Thyroid gland (tissue), 4 donors: ENCODE measurements at regions not wholly inside any gene's neighbourhood (a gene's known extent, or its start where the extent isn't known, plus 50 kb on each side); places are given as distances from the start of the nearest gene placed in this dataset.

ENCODE experiments used
- DNase-seq, 2 donors: peaks; one replicate each; pipeline ENCODE4 v3.0.0-alpha.2; 2019
- H3K27ac ChIP-seq, 3 donors: fragments of 200-600 bp; sonication (generic); 1 replicate in 2 of 3; 2 replicates in 1 of 3; pipeline ENCODE4 v1.5.1; 2016 to 2019; ENCODE audit warnings: mild to moderate bottlenecking in 1 of 3, moderate library complexity in 1 of 3
- H3K27me3 ChIP-seq: fragments of 200-600 bp; sonication (generic); one replicate; pipeline ENCODE4 v1.5.1; 2019
- H3K36me3 ChIP-seq, 2 donors: fragments of 200-600 bp; sonication (generic); one replicate each; pipeline ENCODE4 v1.5.1; 2016 to 2019
- H3K4me1 ChIP-seq, 2 donors: fragments of 200-600 bp; sonication (generic); one replicate each; pipeline ENCODE4 v1.5.1; 2017 to 2019
- H3K4me3 ChIP-seq, 3 donors: fragments of 200-600 bp; sonication (generic); replicated peaks in 1 of 3; 1 replicate in 2 of 3; 2 replicates in 1 of 3; pipeline ENCODE4 v1.5.1; 2016; ENCODE audit warnings: mild to moderate bottlenecking in 1 of 3
- H3K9me3 ChIP-seq: fragments of 200-600 bp; sonication (generic); one replicate; pipeline ENCODE4 v1.5.1; 2017
- POLR2A ChIP-seq, 2 donors: fragments of 450-650 bp; IDR thresholded peaks; one replicate each; pipeline ENCODE4 v1.6.1; 2017; ENCODE audit warnings: antibody characterized with exemption in 2 of 2, mild to moderate bottlenecking in 2 of 2, moderate library complexity in 1 of 2
- WGBS, 2 donors: methylation state at CpG; one replicate each; pipeline ENCODE4 v1.1.5; 2017; 5-methylcytosine and 5-hydroxymethylcytosine counted together
- intact Hi-C: fragments of 100-400 bp; cut with DNase I; formaldehyde crosslinking; loops from one replicate; pipeline ENCODE4 v1.15.1; 2023
- TF ChIP-seq, protein P1 (sequence below), 6 experiments: fragments of 200-600 bp in 3 of 6; fragments of 450-650 bp in 3 of 6; sonication (generic) in 3 of 6; IDR thresholded peaks; one replicate each; pipeline ENCODE4 v1.5.1; 2016 to 2019; ENCODE audit warnings: antibody characterized with exemption in 6 of 6, mild to moderate bottlenecking in 2 of 6, inconsistent platforms in 1 of 6, moderate library complexity in 1 of 6

GRCh38 chr21:15496911-15497310, 232.9 kb upstream of the USP25 start:
- WGBS, 2 donors, result 71 to 81% methylated on average over 2 of the region's 2 CpGs
- intact Hi-C loops, result no loop called here
- H3K9me3 ChIP-seq, result no peaks in the 10 kb centered on the region
- no peaks in the 10 kb centered on the region for H3K36me3 ChIP-seq
- H3K4me3 ChIP-seq, result no peak overlapping the region
- no peak for DNase-seq
- no peak for TF ChIP-seq POLR2A (IDR thresholded peaks at IDR 0.05)
- TF ChIP-seq, protein P1, sequence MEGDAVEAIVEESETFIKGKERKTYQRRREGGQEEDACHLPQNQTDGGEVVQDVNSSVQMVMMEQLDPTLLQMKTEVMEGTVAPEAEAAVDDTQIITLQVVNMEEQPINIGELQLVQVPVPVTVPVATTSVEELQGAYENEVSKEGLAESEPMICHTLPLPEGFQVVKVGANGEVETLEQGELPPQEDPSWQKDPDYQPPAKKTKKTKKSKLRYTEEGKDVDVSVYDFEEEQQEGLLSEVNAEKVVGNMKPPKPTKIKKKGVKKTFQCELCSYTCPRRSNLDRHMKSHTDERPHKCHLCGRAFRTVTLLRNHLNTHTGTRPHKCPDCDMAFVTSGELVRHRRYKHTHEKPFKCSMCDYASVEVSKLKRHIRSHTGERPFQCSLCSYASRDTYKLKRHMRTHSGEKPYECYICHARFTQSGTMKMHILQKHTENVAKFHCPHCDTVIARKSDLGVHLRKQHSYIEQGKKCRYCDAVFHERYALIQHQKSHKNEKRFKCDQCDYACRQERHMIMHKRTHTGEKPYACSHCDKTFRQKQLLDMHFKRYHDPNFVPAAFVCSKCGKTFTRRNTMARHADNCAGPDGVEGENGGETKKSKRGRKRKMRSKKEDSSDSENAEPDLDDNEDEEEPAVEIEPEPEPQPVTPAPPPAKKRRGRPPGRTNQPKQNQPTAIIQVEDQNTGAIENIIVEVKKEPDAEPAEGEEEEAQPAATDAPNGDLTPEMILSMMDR (IDR thresholded peaks at IDR 0.05), result no peak
- no peaks in the 10 kb centered on the region for H3K4me1 ChIP-seq
- H3K27ac ChIP-seq, result no peak overlapping the region
- no peaks in the 10 kb centered on the region for H3K27me3 ChIP-seq

- intact Hi-C loops, result no loop called here
- H3K27ac ChIP-seq, result no peak overlapping the region
- no peaks in the 10 kb centered on the region for H3K9me3 ChIP-seq
- H3K4me1 ChIP-seq, result no peaks in the 10 kb centered on the region
- no peaks in the 10 kb centered on the region for H3K36me3 ChIP-seq
- no peak overlapping the region for H3K4me3 ChIP-seq
- no peaks in the 10 kb centered on the region for H3K27me3 ChIP-seq
- no peak for DNase-seq
- TF ChIP-seq POLR2A (IDR thresholded peaks at IDR 0.05), result no peak
- TF ChIP-seq, protein P1 (IDR thresholded peaks at IDR 0.05), result no peak
These were observed 231.3 kb upstream of the USP25 start for GRCh38 chr21:15498455-15498854.

GRCh38 chr21:15506086-15506485, 223.7 kb upstream of the USP25 start:
- WGBS, 2 donors, result 90 to 97% methylated on average over 1 of the region's 1 CpG
- intact Hi-C loops, result no loop called here
- no peak overlapping the region for H3K4me3 ChIP-seq
- H3K4me1 ChIP-seq, result no peaks in the 10 kb centered on the region
- H3K27me3 ChIP-seq, result no peaks in the 10 kb centered on the region
- H3K36me3 ChIP-seq, result no peaks in the 10 kb centered on the region
- no peak for DNase-seq
- H3K9me3 ChIP-seq, result no peaks in the 10 kb centered on the region
- H3K27ac ChIP-seq, result no peak overlapping the region
- TF ChIP-seq, protein P1 (IDR thresholded peaks at IDR 0.05), result no peak
- no peak for TF ChIP-seq POLR2A (IDR thresholded peaks at IDR 0.05)

- WGBS, 2 donors, result 67 to 69% methylated on average over 3 of the region's 3 CpGs
- intact Hi-C loops, result no loop called here
- Histone ChIP-seq H3K4me1 (no peaks in the 10 kb centered on the region), H3K36me3 (no peaks in the 10 kb centered on the region), H3K4me3 (no peak overlapping the region), H3K27ac (no peak overlapping the region), H3K9me3 (no peaks in the 10 kb centered on the region), H3K27me3 (no peaks in the 10 kb centered on the region)
- TF ChIP-seq, protein P1 (IDR thresholded peaks at IDR 0.05), result no peak
- no peak for DNase-seq
These were observed 221.2 kb upstream of the USP25 start for GRCh38 chr21:15508554-15508953.

GRCh38 chr21:15514073-15514946, 215.5 kb upstream of the USP25 start:
- H3K27me3 ChIP-seq, result no peaks in the 10 kb centered on the region
- intact Hi-C loops, result no loop called here
- no peaks in the 10 kb centered on the region for H3K36me3 ChIP-seq
- DNase-seq, result no peak
- no peaks in the 10 kb centered on the region for H3K9me3 ChIP-seq
- 75 to 77% methylated on average over 8 of the region's 8 CpGs for WGBS, 2 donors
- TF ChIP-seq, protein P1 (IDR thresholded peaks at IDR 0.05), result no peak
- TF ChIP-seq POLR2A (IDR thresholded peaks at IDR 0.05), result no peak
- no peak overlapping the region for H3K4me3 ChIP-seq
- no peaks in the 10 kb centered on the region for H3K4me1 ChIP-seq
- no peak overlapping the region for H3K27ac ChIP-seq
